GM12878 (cell line): ENCODE measurements at regions not wholly inside any gene's neighbourhood (a gene's known extent, or its start where the extent isn't known, plus 50 kb on each side); places are given as distances from the start of the nearest gene placed in this dataset.
A peak's percentile ranks its signal among the peaks of the same experiment; 100 is the strongest.

Source experiments
- ATAC-seq: fragments of 200-7000 bp; cut with Tn5 transposase; 3 replicates; pipeline ENCODE4 v1.9.1; 2020; ENCODE audit warnings: mild to moderate bottlenecking, moderate library complexity
- BruUV-seq: library from RNA; stranded (reverse); fragments of 400-500 nt; replicated peaks from 2 replicates; lab custom pipeline; 2021; lab: Mats Ljungman, UMichigan
- CTCF ChIA-PET: fragments of 300-600 bp; sonication (Branson Sonifier 250); formaldehyde crosslinking; extraction: SDS; loops from one replicate; lab custom pipeline; 2021; ENCODE audit warnings: inconsistent platforms; lab: Yijun Ruan, JAX
- POLR2A ChIA-PET: fragments of 350-600 bp; formaldehyde crosslinking; extraction: SDS; loops from one replicate; lab custom pipeline; 2021; ENCODE audit warnings: inconsistent platforms; lab: Charles Lee
- RAD21 ChIA-PET: fragments of 300-600 bp; sonication (Branson Sonifier 250); formaldehyde crosslinking; loops from one replicate; lab custom pipeline; 2023; ENCODE audit warnings: antibody characterized with exemption; ENCODE audit not compliant: unreplicated experiment; lab: Charles Lee
- SMC1A ChIA-PET: fragments of 300-600 bp; sonication (Branson Sonifier 250); formaldehyde crosslinking; loops from one replicate; lab custom pipeline; 2023; ENCODE audit not compliant: unreplicated experiment, uncharacterized antibody; lab: Charles Lee
- DNase-seq: peaks from one replicate; pipeline ENCODE4 v3.0.0-alpha.2; 2011; ENCODE audit warnings: low read depth, low spot score
- FAIRE-seq: peaks from 3 replicates; lab custom pipeline; 2011; peaks lifted over from hg19 to GRCh38; lab: Jason Lieb, UNC
- H2AFZ ChIP-seq: 2 replicates; pipeline ENCODE4 v1.6.0; 2011; ENCODE audit warnings: low read depth, low read length, control low read depth; ENCODE audit not compliant: control insufficient read depth
- H3K27ac ChIP-seq: 2 replicates; pipeline ENCODE4 v1.5.1; 2011; ENCODE audit warnings: control low read depth; ENCODE audit not compliant: control insufficient read depth, insufficient read depth
- H3K27me3 ChIP-seq, 2 experiments: replicated peaks in 1 of 2; 2 replicates each; pipeline versions ENCODE4 v1.6.0 to v1.6.1; 2011; ENCODE audit warnings: low read length in 1 of 2; ENCODE audit not compliant: control insufficient read depth in 2 of 2, insufficient read depth in 2 of 2
- H3K36me3 ChIP-seq, 2 experiments: 2 replicates each; pipeline ENCODE4 v1.5.1; 2011; ENCODE audit warnings: low read length in 1 of 2; ENCODE audit not compliant: control insufficient read depth in 2 of 2, insufficient read depth in 2 of 2
- H3K4me1 ChIP-seq: 2 replicates; pipeline ENCODE4 v1.6.1; 2011; ENCODE audit warnings: mild to moderate bottlenecking, low read length, moderate library complexity, mixed read lengths; ENCODE audit not compliant: control insufficient read depth, insufficient read depth
- H3K4me2 ChIP-seq: 2 replicates; pipeline ENCODE4 v1.6.0; 2011; ENCODE audit warnings: control low read depth; ENCODE audit not compliant: control insufficient read depth, insufficient read depth
- H3K4me3 ChIP-seq: fragments of 200-600 bp; sonication (generic); 2 replicates; pipeline ENCODE4 v1.5.1; 2016
- H3K79me2 ChIP-seq: 2 replicates; pipeline ENCODE4 v1.6.0; 2011; ENCODE audit warnings: low read length; ENCODE audit not compliant: control insufficient read depth, insufficient read depth
- H3K9ac ChIP-seq: 2 replicates; pipeline ENCODE4 v1.8.0; 2011; ENCODE audit warnings: low read length, control low read depth, mixed read lengths; ENCODE audit not compliant: control insufficient read depth, insufficient read depth
- H3K9me3 ChIP-seq: replicated peaks from 3 replicates; pipeline ENCODE4 v1.5.1; 2011; ENCODE audit warnings: mild to moderate bottlenecking, low read length; ENCODE audit not compliant: control insufficient read depth, insufficient read depth
- H4K20me1 ChIP-seq: 2 replicates; pipeline ENCODE4 v1.6.0; 2011; ENCODE audit not compliant: control insufficient read depth, insufficient read depth
- ASH2L ChIP-seq: fragments of 300-600, 200-600 bp; sonication (generic); IDR thresholded peaks from 2 replicates; pipeline ENCODE4 v1.6.1; 2017; ENCODE audit warnings: low read depth, mild to moderate bottlenecking, borderline replicate concordance
- BCL11A ChIP-seq: IDR thresholded peaks from 2 replicates; pipeline ENCODE4 v1.6.1; 2011; ENCODE audit warnings: low read depth, low read length
- CHD2 ChIP-seq: IDR thresholded peaks from 2 replicates; pipeline ENCODE4 v1.6.1; 2011; ENCODE audit warnings: low read depth, low read length, improper control_type of control experiment, borderline replicate concordance
- CREM ChIP-seq: IDR thresholded peaks from 2 replicates; pipeline ENCODE4 v1.6.1; 2014; ENCODE audit warnings: antibody characterized with exemption, low read depth
- MEF2B ChIP-seq: fragments of 450-650 bp; IDR thresholded peaks from 2 replicates; pipeline ENCODE4 v1.6.1; 2018; ENCODE audit warnings: mild to moderate bottlenecking, moderate library complexity; ENCODE audit not compliant: partially characterized antibody, poor library complexity, severe bottlenecking
- MYC ChIP-seq: IDR thresholded peaks from 2 replicates; pipeline ENCODE4 v1.6.1; 2011; ENCODE audit warnings: mild to moderate bottlenecking, low read length, moderate library complexity, inconsistent platforms; ENCODE audit not compliant: insufficient read depth, insufficient replicate concordance, insufficient read length, severe bottlenecking
- NFIC ChIP-seq: IDR thresholded peaks from 2 replicates; pipeline ENCODE4 v1.6.1; 2012; ENCODE audit warnings: low read depth, mild to moderate bottlenecking, inconsistent platforms, low read length, moderate library complexity
- NR2C1 ChIP-seq: fragments of 450-650 bp; IDR thresholded peaks from 2 replicates; pipeline ENCODE4 v1.6.1; 2017; ENCODE audit warnings: antibody characterized with exemption, mild to moderate bottlenecking, moderate library complexity
- POLR2AphosphoS2 ChIP-seq: IDR thresholded peaks from 2 replicates; pipeline ENCODE4 v1.6.1; 2011; ENCODE audit warnings: low read depth, mild to moderate bottlenecking, low read length, improper control_type of control experiment, moderate library complexity
- RBBP5 ChIP-seq: fragments of 200-600 bp; sonication (generic); conservative IDR thresholded peaks from 2 replicates; pipeline ENCODE4 v1.6.1; 2016
- SMAD1 ChIP-seq: fragments of 450-650 bp; IDR thresholded peaks from 2 replicates; pipeline ENCODE4 v1.6.1; 2018; ENCODE audit warnings: mild to moderate bottlenecking, low read depth; ENCODE audit not compliant: partially characterized antibody
- TCF3 ChIP-seq: IDR thresholded peaks from 2 replicates; pipeline ENCODE4 v1.6.1; 2012; ENCODE audit warnings: low read depth, mild to moderate bottlenecking, low read length, borderline replicate concordance; ENCODE audit not compliant: insufficient read depth
- WGBS: methylation state at CpG from one replicate; pipeline ENCODE4 v1.1.6; 2016; ENCODE audit warnings: low lambda C conversion rate; ENCODE audit not compliant: insufficient replicate concordance, insufficient coverage; ENCODE audit errors: missing lambda C conversion rate; 5-methylcytosine and 5-hydroxymethylcytosine counted together
- in situ Hi-C: fragments of 300-500 bp; cut with MboI; formaldehyde crosslinking; loops from 9 replicates; pipeline ENCODE4 v1.14.3; 2018; ENCODE audit warnings: mixed read lengths
- intact Hi-C: fragments of 100-400 bp; cut with micrococcal nuclease; formaldehyde crosslinking; loops from one replicate; pipeline ENCODE4 v1.14.2; 2022; ENCODE audit not compliant: unreplicated experiment
- TF ChIP-seq, protein P1 (sequence below): fragments of 150-350 bp; IDR thresholded peaks from 2 replicates; pipeline ENCODE4 v1.6.1; 2016; ENCODE audit warnings: low read depth, low read length

DNA sequence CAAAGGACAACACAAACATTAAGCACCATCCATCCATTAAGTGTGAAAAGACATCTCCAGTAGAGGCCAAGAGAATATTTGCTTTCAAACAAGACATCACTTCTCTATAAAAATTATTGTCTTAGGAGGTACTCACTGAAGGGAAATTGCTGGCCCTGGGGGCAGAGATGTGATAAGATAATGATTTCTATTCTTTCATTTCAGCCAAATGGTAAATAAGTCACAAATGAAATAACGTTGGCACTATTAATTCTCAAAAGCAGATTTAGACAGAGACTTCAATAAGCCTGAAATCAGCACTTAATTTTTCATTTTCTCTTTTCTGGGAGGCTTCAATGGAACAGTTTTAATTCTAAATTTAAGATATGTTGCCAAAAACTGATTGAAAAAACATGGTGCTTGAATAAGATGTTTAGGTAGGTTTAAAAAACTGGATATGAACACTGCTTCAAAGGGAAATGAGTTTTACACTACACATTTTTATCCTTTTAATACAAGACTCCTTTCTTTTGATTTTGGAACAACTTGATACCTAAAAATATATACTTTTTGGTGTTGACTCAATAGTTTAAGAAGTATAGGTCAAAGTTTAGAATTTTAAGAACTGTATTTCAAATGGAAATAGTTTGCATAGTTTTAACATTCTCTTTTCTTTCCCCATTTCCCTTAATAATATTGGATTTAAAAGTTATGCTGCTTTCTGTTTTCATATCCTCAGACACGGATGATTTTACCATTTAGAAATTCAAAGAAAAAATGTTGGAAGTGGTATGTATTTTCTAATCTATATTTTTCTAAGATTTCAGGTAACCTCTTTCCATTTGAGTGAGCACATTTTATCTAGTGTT, 204.0 kb downstream of the AHR start:
- H3K27ac ChIP-seq, result no peak overlapping the region
- ATAC-seq, result no peak
- no peak overlapping the region for H3K4me2 ChIP-seq
- no peak overlapping the region for H2AFZ ChIP-seq
- WGBS, result 0% methylated on average over 2 of the region's 2 CpGs
- RAD21 ChIA-PET, result interaction anchor here (1.0 to 1.2 kb wide), 2 partner anchors 8 to 25 kb away, joined by 3 read pairs; no protein-coding TSS in a partner anchor
- no peaks in the 10 kb centered on the region for H3K79me2 ChIP-seq
- H3K36me3 ChIP-seq, result no peaks in the 10 kb centered on the region
- TF ChIP-seq ASH2L, result no peak
- no TSS peak for BruUV-seq
- no peak overlapping the region for H3K9ac ChIP-seq
- H3K4me3 ChIP-seq, result no peak overlapping the region
- no peak for FAIRE-seq
- SMC1A ChIA-PET, result no interaction called here
- POLR2A ChIA-PET, result no interaction called here
- CTCF ChIA-PET, result no interaction called here
- no peaks in the 10 kb centered on the region for H3K4me1 ChIP-seq
- no peak for DNase-seq
- in situ Hi-C loops, result no loop called here
- no peaks in the 10 kb centered on the region for H3K27me3 ChIP-seq
- H4K20me1 ChIP-seq, result no peaks in the 10 kb centered on the region
- no peaks in the 10 kb centered on the region; the same call in 2 of the 3 replicates for H3K9me3 ChIP-seq
- intact Hi-C loops, result no loop called here

DNA sequence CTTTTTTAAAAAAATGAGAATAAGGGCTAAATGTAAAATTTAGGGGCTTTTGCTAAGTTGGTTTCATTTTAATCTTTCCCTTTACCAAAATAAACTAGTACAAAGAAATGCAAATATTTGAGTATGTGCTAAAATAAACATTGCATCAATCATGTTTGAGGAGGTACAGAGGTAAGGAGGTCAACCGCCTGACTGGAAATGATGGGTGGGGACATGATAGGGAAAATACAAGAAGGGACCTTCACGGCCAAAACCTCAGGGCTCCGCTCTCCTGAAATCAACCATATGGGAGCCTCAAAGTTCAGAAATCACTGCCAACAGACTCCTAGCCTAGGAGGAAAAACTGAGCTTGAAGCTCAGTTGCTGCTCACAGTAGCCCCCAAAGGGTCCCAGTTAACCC, 207.6 kb downstream of the AHR start:
- Histone ChIP-seq H3K4me2 (no peak overlapping the region), H3K9me3 (no peaks in the 10 kb centered on the region; the same call in 2 of the 3 replicates), H3K4me1 (no peaks in the 10 kb centered on the region), H3K9ac (no peak overlapping the region), H4K20me1 (no peaks in the 10 kb centered on the region), H3K36me3 (no peaks in the 10 kb centered on the region), H2AFZ (peak overlapping the region; percentile 9; the same call in 1 of the 2 replicates), H3K27ac (no peak overlapping the region), H3K27me3 (no peaks in the 10 kb centered on the region), H3K79me2 (no peaks in the 10 kb centered on the region), H3K4me3 (no peak overlapping the region)
- SMC1A ChIA-PET, result interaction anchor here (0.6 to 2.6 kb wide), 5 partner anchors 10 to 427 kb away, joined by 3 to 14 read pairs (median 9); no protein-coding TSS in a partner anchor
- in situ Hi-C loops, result no loop called here
- FAIRE-seq (peak; percentile 59), ATAC-seq (peak; percentile 78), DNase-seq (peak; percentile 66)
- intact Hi-C loops, result no loop called here
- WGBS, result 0% methylated on average over 3 of the region's 3 CpGs
- POLR2A ChIA-PET, result interaction anchor here (1.8 kb wide), 1 partner anchor 9 kb away, joined by 5 read pairs; no protein-coding TSS in a partner anchor
- no TSS peak for BruUV-seq
- RAD21 ChIA-PET, result interaction anchor here (0.7 to 1.7 kb wide), 5 partner anchors 9 to 204 kb away, joined by 3 to 8 read pairs (median 4); no protein-coding TSS in a partner anchor
- CTCF ChIA-PET, result interaction anchor here (0.8 to 2.0 kb wide), 4 partner anchors 9 to 523 kb away, joined by 3 to 6 read pairs (median 5); no protein-coding TSS in a partner anchor
- TF ChIP-seq SMAD1, result no peak
- TF ChIP-seq MYC, result no peak
- TF ChIP-seq POLR2AphosphoS2, result no peak
- TF ChIP-seq MEF2B, result peak; percentile 84
- no peak for TF ChIP-seq RBBP5
- TF ChIP-seq, protein P1, sequence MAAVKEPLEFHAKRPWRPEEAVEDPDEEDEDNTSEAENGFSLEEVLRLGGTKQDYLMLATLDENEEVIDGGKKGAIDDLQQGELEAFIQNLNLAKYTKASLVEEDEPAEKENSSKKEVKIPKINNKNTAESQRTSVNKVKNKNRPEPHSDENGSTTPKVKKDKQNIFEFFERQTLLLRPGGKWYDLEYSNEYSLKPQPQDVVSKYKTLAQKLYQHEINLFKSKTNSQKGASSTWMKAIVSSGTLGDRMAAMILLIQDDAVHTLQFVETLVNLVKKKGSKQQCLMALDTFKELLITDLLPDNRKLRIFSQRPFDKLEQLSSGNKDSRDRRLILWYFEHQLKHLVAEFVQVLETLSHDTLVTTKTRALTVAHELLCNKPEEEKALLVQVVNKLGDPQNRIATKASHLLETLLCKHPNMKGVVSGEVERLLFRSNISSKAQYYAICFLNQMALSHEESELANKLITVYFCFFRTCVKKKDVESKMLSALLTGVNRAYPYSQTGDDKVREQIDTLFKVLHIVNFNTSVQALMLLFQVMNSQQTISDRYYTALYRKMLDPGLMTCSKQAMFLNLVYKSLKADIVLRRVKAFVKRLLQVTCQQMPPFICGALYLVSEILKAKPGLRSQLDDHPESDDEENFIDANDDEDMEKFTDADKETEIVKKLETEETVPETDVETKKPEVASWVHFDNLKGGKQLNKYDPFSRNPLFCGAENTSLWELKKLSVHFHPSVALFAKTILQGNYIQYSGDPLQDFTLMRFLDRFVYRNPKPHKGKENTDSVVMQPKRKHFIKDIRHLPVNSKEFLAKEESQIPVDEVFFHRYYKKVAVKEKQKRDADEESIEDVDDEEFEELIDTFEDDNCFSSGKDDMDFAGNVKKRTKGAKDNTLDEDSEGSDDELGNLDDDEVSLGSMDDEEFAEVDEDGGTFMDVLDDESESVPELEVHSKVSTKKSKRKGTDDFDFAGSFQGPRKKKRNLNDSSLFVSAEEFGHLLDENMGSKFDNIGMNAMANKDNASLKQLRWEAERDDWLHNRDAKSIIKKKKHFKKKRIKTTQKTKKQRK, result no peak
- TF ChIP-seq BCL11A, result peak; percentile 10; the same call in 1 of the 2 replicates
- no peak for TF ChIP-seq TCF3
- TF ChIP-seq NR2C1, result peak; percentile 40; the same call in 1 of the 2 replicates
- TF ChIP-seq CHD2, result no peak
- TF ChIP-seq NFIC, result peak; percentile 73
- TF ChIP-seq CREM, result peak; percentile 26; the same call in 1 of the 2 replicates
